Endothelial cell of umbilical vein (primary cell): ENCODE measurements at regions not wholly inside any gene's neighbourhood (a gene's known extent, or its start where the extent isn't known, plus 50 kb on each side); places are given as distances from the start of the nearest gene placed in this dataset.

ENCODE experiments used
- BruUV-seq: library from RNA; stranded (reverse); fragments of 400-500 nt; replicated peaks from 2 replicates; lab custom pipeline; 2021; lab: Mats Ljungman, UMichigan
- CTCF ChIA-PET: fragments of 300-600, 350-600 bp; sonication (Branson Sonifier 250); formaldehyde crosslinking; loops from one replicate; lab custom pipeline; 2021; ENCODE audit warnings: antibody characterized with exemption, inconsistent platforms; lab: Charles Lee
- POLR2A ChIA-PET: fragments of 300-600, 350-600 bp; sonication (Branson Sonifier 250); formaldehyde crosslinking; loops from one replicate; lab custom pipeline; 2021; ENCODE audit warnings: antibody characterized with exemption, inconsistent platforms; lab: Charles Lee
- DNase-seq: peaks from one replicate; pipeline ENCODE4 v3.0.0-alpha.2; 2011; ENCODE audit warnings: low read depth, low spot score
- FAIRE-seq: peaks from 2 replicates; lab custom pipeline; 2011; peaks lifted over from hg19 to GRCh38; lab: Jason Lieb, UNC
- H2AFZ ChIP-seq: 2 replicates; pipeline ENCODE4 v1.6.0; 2012; ENCODE audit warnings: low read depth, low read length, control low read depth, inconsistent platforms
- H3K27ac ChIP-seq: 2 replicates; pipeline ENCODE4 v1.5.1; 2011; ENCODE audit warnings: low read depth, mild to moderate bottlenecking, control low read depth, low read length, moderate library complexity; ENCODE audit not compliant: insufficient read depth
- H3K27me3 ChIP-seq, 2 experiments: 2 replicates each; pipeline versions ENCODE4 v1.6.0 to v1.6.1; 2011; ENCODE audit warnings: low read length in 2 of 2, mixed read lengths in 1 of 2; ENCODE audit not compliant: control insufficient read depth in 2 of 2, insufficient read depth in 2 of 2
- H3K36me3 ChIP-seq, 2 experiments: 2 replicates in 1 of 2; 3 replicates in 1 of 2; pipeline ENCODE4 v1.5.1; 2011; ENCODE audit warnings: low read length in 2 of 2, mild to moderate bottlenecking in 1 of 2, moderate library complexity in 1 of 2; ENCODE audit not compliant: control insufficient read depth in 2 of 2, insufficient read depth in 2 of 2; ENCODE audit errors: extremely low read depth in 1 of 2
- H3K4me1 ChIP-seq: 3 replicates; pipeline ENCODE4 v1.5.1; 2011; ENCODE audit warnings: mild to moderate bottlenecking, low read length; ENCODE audit not compliant: control insufficient read depth, insufficient read depth; ENCODE audit errors: extremely low read depth
- H3K4me2 ChIP-seq: 2 replicates; pipeline ENCODE4 v1.6.1; 2011; ENCODE audit warnings: low read length, control low read depth, mixed read lengths; ENCODE audit not compliant: insufficient read depth
- H3K4me3 ChIP-seq, 3 experiments: fragments of 200-600 bp in 1 of 3; sonication (generic), shearing (Covaris generic) in 1 of 3; replicated peaks in 1 of 3; 2 replicates each; pipeline ENCODE4 v1.5.1; 2011 to 2016; ENCODE audit warnings: control low read depth in 3 of 3, low read length in 3 of 3, mild to moderate bottlenecking in 2 of 3, inconsistent platforms in 1 of 3, low read depth in 1 of 3, moderate library complexity in 1 of 3; ENCODE audit not compliant: insufficient read depth in 1 of 3
- H3K79me2 ChIP-seq: 2 replicates; pipeline ENCODE4 v1.6.0; 2012; ENCODE audit warnings: low read length, inconsistent platforms; ENCODE audit not compliant: control insufficient read depth, insufficient read depth
- H3K9ac ChIP-seq: replicated peaks from 2 replicates; pipeline ENCODE3; 2011; ENCODE audit warnings: low read length, control low read depth; ENCODE audit not compliant: insufficient read depth; ENCODE audit errors: extremely low read depth
- H3K9me1 ChIP-seq: replicated peaks from 3 replicates; pipeline ENCODE4 v1.6.0; 2011; ENCODE audit warnings: mild to moderate bottlenecking, low read length; ENCODE audit not compliant: control insufficient read depth, insufficient read depth; ENCODE audit errors: extremely low read depth
- H3K9me3 ChIP-seq: replicated peaks from 2 replicates; pipeline ENCODE4 v1.5.1; 2012; ENCODE audit warnings: low read length, inconsistent platforms; ENCODE audit not compliant: control insufficient read depth, insufficient read depth
- H4K20me1 ChIP-seq: replicated peaks from 2 replicates; pipeline ENCODE3; 2011; ENCODE audit warnings: mild to moderate bottlenecking, low read length; ENCODE audit not compliant: control insufficient read depth, insufficient read depth; ENCODE audit errors: extremely low read depth
- CTCF ChIP-seq, 2 donors: IDR thresholded peaks; 1 replicate in 1 of 2; 2 replicates in 1 of 2; pipeline ENCODE4 v1.5.1; 2011; ENCODE audit warnings: low read length in 2 of 2, mild to moderate bottlenecking in 2 of 2, moderate library complexity in 2 of 2, control low read depth in 1 of 2, inconsistent platforms in 1 of 2, low read depth in 1 of 2; ENCODE audit not compliant: insufficient read depth in 1 of 2; ENCODE audit errors: extremely low read depth in 1 of 2
- EZH2 ChIP-seq: IDR thresholded peaks from 2 replicates; pipeline ENCODE4 v1.6.1; 2012; ENCODE audit warnings: borderline replicate concordance, low read depth, mild to moderate bottlenecking, moderate library complexity, low read length, inconsistent platforms; ENCODE audit not compliant: severe bottlenecking
- FOS ChIP-seq: IDR thresholded peaks from 2 replicates; pipeline ENCODE4 v1.6.1; 2011; ENCODE audit warnings: mild to moderate bottlenecking, low read length, moderate library complexity, borderline replicate concordance; ENCODE audit not compliant: insufficient read depth
- GATA2 ChIP-seq: IDR thresholded peaks from 2 replicates; pipeline ENCODE4 v1.7.0; 2011; ENCODE audit warnings: low read depth, mild to moderate bottlenecking, moderate library complexity, mixed read lengths, low read length; ENCODE audit not compliant: insufficient read length, insufficient read depth
- JUN ChIP-seq: IDR thresholded peaks from 2 replicates; pipeline ENCODE4 v1.6.1; 2011; ENCODE audit warnings: borderline replicate concordance, low read depth; ENCODE audit not compliant: insufficient read length, insufficient read depth
- MAX ChIP-seq: IDR thresholded peaks from 2 replicates; pipeline ENCODE4 v1.6.1; 2011; ENCODE audit not compliant: insufficient read depth, insufficient read length
- MYC ChIP-seq: IDR thresholded peaks from one replicate; pipeline ENCODE4 v1.6.1; 2011; ENCODE audit warnings: mild to moderate bottlenecking, low read depth, low read length
- POLR2A ChIP-seq: IDR thresholded peaks from 2 replicates; pipeline ENCODE4 v1.6.1; 2012; ENCODE audit warnings: low read depth, mild to moderate bottlenecking, control low read depth, low read length
- POLR2AphosphoS5 ChIP-seq: IDR thresholded peaks from 2 replicates; pipeline ENCODE4 v1.6.1; 2012; ENCODE audit warnings: low read depth, mild to moderate bottlenecking, control low read depth, low read length, moderate library complexity; ENCODE audit not compliant: insufficient read depth
- dilution Hi-C: fragments of 300-500 bp; cut with MboI; formaldehyde crosslinking; loops from one replicate; pipeline ENCODE4 v1.15.0; 2019; ENCODE audit warnings: low sequenced_read_pairs; ENCODE audit not compliant: extremely low pct_ligation_motif_present
- intact Hi-C: fragments of 100-400 bp; cut with micrococcal nuclease; formaldehyde crosslinking; loops from one replicate; pipeline ENCODE4 v1.10.0; 2022

GRCh38 chr17:74087002-74087585, 116.4 kb upstream of the RPL38 start:
- no TSS peak for BruUV-seq
- Histone ChIP-seq H3K79me2 (no peaks in the 10 kb centered on the region), H3K27ac (no peak overlapping the region), H3K9ac (no peak overlapping the region), H3K4me2 (no peak overlapping the region), H3K36me3 (no peaks in the 10 kb centered on the region), H3K9me1 (no peaks in the 10 kb centered on the region), H3K4me1 (no peaks in the 10 kb centered on the region), H4K20me1 (no peaks in the 10 kb centered on the region), H3K9me3 (no peaks in the 10 kb centered on the region), H2AFZ (no peak overlapping the region), H3K27me3 (no peaks in the 10 kb centered on the region), H3K4me3 (no peak overlapping the region)
- FAIRE-seq (no peak), DNase-seq (no peak)
- TF ChIP-seq JUN (no peak), CTCF (IDR thresholded peaks at IDR 0.05; ENCODE audit: extremely low read depth in 1 of 2, insufficient read depth in 1 of 2, low read depth in 1 of 2, low read length in 2 of 2) (no peak), POLR2A (no peak), EZH2 (no peak), POLR2AphosphoS5 (no peak), GATA2 (no peak), FOS (no peak), MAX (no peak), MYC (no peak)
- ChIA-PET CTCF (interaction anchor here (0.7 kb wide), 1 partner anchor 505 kb away, joined by 3 read pairs; no protein-coding TSS in a partner anchor), POLR2A (no interaction called here)
- dilution Hi-C loops (no loop called here), intact Hi-C loops (no loop called here)
